GM21423 (cell line): ENCODE measurements at regions not wholly inside any gene's neighbourhood (a gene's known extent, or its start where the extent isn't known, plus 50 kb on each side); places are given as distances from the start of the nearest gene placed in this dataset.

Source experiments
- ATAC-seq: cut with Tn5 transposase; IDR thresholded peaks from one replicate; pipeline ENCODE4 v1.9.1; 2021; ENCODE audit warnings: mild to moderate bottlenecking, moderate library complexity; ENCODE audit not compliant: unreplicated experiment

DNA sequence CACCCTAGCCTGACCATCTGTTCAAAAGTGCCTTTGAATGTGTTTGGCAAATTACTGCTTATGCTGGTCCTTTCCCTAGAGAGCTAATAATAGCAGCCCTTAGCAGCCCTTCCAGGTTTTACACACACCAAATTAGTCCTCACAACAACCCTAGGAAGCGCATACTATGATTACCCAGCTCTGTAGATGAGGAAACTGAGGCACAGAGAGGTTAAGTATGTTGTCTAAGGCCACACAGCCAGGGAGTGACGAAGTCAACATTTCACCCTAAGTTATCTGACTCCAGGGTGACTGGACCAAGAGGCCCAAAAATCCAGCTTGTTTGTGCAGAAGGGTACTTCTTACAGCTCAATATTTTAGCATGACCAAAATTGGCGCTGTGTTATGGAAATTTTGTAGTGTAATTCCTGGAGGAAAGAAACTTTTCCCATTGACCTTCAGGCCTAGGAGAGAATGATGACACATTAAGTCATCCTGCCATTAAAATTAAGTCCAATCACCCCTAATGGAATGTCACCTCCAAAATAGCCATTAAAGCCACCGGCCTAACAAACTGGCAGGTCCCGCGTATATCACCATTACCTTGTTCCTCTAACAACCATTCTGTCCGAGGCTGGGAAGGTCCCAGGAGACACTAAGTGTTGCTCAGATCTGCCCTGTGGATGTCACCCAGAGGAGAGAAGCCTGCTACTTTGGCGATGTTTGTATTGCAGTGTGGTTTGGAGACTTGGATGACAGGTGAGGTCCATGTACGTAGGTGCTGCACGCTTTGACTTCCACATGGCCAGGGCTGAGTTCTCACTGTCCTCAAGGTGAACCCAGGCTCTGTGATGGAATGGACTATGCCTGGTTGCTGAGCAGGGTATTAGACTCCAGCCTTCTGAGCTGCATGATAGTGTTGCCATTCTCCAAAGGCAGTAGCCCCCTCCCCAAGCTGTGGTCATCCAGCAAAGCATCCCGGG is 258.3 kb downstream of the TOMM20 start:
- no peak for ATAC-seq

DNA sequence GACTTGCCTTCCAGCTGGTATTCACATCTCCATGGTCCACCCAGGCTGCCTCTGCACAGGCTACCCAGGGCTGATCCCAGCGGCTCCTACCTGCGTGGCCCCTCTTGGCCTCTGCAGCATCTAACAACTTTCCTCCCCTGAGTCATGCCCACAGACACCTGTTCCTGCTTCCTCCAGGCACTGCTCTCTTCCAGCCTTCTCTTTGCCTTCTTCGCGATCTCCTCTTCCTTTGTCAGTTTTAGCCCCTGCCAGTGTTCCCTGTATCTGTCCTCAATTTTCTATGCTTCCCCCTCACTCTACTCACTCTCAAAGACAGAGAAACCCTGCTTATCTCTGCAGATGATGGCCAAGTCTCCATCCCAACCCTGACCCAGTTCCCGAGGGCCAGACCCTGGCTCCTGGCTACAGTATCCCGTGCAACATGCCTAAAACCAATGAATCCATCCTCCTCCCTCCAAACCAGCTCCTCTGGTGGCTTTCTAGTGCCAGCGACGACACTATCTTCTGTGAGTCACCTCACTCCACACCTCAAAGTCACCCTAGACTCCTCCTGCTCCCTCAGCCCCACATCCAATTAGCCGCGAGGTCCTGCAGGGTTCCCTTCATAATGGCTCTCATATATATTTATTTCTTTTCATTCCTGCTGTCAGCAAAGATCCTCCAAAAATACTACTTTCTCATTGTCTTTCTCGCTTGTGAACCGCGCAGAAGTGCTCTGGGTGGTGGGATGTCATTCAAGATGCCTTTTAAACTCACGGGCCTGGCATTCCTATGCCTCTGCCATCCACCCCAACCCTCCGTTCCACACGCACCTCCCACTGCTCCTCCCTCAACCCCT is 259.2 kb downstream of the TOMM20 start:
- no peak for ATAC-seq

DNA sequence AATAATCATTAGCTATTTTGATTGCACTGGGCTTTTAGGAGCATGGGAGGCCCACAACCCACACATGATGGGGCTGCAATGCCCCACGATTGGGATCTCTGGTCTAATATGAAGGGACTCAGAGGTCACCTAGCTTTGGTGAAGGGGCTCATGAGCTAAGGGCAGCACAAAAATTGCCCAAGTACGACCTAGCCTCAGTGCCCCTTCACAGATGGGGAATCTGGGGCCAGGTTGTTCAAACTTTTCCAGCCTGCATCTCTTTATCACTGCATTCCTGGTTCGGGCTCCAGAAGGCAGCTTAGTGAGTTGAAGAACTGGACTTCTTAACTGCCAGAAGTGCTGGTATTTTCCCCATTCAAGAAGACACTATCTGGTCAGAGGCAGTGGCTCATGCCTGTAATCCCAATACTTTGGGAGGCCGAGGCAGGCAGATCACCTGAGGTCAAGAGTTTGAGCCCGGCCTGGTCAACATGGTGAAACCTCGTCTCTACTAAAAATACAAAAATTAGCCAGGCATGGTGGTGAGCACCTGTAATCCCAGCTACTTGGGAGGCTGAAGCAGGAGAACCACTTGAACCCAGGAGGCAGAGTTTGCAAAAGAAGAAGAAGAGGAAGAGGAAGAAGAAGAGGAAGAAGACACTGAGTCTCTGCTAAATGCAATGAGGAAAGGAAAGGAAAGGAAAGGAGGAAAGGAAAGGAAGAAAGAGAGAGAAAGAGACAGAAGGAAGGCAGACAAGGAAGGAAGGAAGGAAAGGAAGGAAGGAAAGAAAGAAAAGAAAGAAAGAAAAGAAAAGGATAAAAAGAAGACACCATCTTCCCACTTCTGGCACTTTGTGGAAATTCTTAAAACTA is 258.5 kb upstream of the IRF2BP2 start:
- ATAC-seq, result no peak

DNA sequence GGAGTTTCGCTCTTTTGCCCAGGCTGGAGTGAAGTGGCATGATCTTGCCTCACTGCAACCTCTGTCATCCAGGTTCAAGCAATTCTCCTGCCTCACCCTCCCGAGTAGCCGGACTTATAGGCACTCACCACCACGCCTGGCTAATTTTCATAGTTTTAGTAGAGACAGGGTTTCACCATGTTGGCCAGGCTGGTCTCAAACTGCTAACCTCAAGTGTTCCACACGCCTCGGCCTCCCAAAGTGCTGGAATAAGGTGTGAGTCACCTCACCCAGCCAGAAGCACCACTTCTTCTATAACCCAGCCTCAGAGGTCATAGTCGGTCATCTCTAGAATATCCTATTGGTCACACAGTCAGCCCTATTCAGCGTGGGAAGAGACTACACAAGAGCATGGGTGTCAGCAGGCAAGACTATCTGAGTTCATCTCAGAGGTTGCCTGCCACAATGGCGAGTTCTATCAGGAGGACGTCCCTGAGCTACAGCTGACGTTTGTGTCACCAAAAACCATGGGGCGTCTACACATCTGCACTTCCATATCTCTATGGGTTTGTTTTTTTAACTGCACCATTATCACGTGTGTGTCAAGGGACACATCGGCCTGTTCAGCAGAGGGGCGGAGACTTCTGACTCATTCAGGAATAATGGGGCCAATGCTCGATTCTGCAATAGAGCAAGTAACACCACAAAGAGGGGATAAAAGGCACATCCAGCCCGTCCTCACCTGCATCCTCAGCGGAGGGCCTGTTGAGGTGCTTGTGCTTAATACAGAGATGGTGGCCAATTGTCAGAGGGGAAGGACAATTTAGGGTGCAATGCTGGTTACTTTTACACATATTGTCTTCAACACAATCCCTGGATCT is 256.3 kb upstream of the IRF2BP2 start:
- ATAC-seq, result no peak

DNA sequence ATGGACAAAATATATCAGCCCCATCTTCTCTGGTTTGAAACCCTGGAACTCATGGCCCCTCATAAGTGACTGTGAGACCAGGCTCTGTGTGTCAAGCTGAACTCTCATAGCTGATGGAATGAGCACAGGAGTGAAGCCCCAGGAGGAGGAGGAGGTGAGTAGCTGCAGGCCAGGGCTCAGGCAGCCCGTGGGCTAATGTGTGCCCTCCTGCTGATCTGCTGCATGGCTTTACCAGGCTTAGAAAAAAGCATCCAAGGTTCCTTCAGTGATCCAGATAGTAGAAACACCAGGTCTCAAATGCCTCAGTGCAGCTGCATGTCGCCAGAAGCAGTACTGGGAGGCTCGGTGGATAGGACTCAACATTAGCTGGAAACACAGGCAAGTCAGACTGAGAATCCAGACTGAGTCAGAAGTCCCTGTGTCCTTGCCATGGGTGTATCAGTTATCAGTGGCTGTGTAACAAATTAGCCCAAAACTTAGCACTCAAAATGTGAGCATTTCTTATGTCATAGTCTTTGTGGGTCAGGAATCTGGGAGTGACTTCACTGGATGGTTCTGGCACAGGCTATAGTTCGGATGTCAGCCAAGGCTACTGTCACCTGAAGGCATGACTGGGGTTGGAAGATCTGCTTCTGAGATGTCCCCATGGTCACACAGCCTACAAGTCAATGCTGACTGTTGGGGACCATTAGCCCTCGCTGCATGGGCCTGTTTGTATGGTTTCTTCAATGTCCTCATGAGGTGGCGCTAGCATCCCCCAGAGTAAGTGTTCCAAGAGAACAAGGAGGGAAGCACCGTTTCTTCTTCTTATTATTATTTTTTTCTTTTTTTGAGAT is 255.4 kb upstream of the IRF2BP2 start:
- ATAC-seq, result no peak

DNA sequence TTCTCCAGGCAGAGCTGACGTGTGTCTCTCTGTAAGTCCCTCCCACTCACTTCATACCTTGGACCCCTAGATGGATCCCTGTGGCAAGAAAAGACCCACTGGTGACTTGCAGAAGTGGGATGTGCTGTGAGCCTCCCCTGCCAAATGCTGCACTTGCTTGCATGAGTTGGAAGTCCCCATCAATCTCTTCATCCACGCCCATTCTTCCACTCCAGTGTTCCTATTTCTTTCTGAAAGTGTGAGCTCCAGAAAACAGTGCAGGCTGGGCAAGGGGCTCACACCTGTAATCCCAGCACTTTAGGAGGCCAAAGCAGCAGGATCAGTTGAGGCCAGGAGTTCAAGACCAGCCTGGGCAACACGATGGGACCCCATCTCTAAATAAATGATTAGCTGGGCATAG is 254.1 kb upstream of the IRF2BP2 start:
- no peak for ATAC-seq

DNA sequence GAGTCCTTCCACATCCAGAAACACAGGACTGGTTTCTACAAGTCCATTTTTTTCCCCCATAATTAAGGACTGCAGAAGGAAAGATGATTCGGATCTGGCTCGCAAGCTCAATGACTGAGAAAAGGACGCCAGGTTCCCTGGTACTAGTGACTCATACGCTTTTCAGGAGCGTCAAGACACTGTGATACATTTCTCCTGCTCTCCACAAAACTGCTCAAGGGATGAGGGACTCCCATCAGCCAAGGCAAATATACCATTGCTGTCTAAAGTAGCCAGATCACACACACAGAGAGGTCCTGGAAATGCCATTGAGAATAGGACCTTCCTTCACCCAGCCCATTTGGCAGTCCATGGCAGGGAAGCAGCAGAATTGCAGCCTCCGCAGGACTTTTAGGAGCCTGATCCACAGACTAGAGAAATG is 253.6 kb upstream of the IRF2BP2 start:
- no peak for ATAC-seq

DNA sequence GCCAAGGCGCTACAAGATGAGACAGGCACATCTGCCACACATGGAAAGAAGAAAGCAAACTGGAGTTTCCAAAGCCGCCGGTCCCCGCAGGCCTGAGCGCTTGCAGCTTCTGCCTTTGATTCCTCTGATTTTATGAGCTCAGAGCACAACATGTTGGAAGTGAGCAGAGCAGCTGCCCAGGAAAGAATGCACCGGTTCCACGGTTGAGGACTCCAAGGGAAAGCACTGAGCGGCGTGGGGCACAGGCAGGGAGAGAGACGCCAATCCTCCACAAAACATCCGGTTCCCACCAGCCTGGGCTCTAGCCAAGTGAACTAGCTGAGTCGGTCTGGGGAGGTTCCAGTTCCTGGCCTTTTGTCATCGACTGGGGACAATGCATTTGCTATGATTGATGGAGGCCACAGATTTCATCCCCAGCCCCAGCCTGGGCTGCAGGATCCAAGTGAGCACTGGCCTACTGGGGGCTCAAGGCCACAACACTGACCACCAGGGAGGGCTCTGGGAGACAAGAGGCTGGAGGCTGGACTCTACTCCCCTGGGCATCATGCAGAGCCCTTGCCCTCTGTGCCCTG is 253.1 kb upstream of the IRF2BP2 start:
- no peak for ATAC-seq

DNA sequence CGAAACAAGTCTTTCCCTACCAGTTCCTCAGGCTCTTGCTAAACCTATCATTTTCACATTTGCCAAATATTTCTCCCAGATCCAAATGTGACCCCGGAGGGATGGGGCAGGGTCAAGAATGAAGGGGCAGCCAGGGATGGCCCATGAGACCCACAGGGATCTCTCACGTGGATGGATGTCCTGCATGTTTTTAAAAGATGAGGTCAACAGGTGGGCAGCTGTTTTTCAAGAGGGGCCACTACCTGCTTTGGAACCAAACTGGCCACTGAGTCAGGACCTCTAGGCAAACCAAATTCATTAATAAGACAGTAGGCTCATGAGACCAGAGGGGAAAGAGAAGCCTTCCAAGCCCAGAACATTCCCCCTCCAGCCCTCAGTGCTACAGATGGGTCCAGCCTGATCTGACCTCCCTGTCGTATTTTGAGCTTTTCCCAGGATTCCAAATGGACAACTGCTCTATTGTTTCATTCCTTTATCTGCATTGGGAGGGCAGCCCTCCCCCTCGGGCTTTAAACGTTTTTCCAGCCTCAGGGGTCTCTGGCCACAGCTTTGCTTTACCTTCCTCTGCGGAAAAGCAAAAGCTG is 252.5 kb upstream of the IRF2BP2 start:
- ATAC-seq, result no peak

DNA sequence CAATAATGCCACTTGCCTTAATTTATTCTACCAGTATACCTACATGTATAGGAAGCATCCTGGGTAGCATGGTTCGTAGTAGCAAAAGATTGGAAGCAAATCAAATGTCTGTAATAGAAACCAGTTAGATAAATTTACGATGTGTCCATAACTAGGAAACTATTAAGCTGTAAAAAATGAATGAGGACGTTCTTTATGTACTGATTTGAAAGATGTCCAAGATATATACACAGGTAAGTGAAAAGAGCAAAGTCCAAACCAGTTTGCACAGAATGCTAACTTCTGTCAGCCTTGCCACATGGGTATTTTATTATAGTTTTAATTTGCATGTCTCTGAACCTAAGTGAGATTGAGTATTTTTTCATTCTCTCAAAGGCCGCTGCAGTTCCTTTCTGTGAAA is 251.8 kb upstream of the IRF2BP2 start:
- ATAC-seq, result no peak

DNA sequence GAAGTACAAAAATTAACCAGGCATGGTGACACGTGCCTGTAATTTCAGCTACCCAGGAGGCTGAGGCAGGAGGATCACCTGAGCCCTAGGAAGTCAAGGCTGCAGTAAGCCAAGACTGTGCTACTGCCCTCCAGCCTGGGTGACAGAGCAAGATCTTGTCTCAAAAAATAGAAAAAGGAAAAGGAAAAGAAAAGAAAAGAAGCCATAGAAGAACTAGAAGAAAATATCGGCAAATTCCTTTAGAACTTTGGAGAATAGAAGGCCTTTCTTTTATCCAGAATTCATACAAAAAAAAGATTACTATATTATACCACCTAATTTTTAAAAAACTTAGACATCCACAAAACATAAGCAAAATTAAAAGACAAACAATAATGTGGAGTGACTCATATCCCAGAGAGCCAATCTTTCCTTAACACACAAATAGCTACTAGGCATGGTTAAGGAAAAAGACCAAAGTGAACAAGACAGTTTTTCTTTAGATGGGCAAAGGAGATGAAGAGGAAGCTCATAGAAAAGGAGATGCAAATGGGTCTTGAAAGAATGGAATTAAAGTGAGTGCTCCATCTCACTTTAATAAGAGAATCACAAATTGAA is 251.1 kb upstream of the IRF2BP2 start:
- no peak for ATAC-seq

DNA sequence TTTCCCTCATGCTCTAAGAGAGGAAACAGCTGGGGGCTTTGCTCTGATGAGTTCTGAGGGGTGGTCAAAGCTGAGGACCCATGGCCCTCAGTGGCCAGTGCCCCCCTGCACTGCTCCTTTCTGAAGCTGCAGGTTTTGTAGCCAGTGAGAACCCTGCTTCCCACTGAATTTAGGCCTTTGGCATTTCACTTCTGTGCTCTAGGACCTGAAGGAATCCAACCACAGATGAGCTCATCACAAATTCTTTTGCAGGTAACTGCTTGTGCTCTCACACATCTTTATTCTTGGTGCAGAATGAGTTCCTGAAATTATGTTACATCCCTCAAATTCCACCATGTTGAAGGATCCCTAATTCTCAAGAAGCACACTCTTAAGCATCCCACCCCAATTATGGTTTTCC is 248.7 kb upstream of the IRF2BP2 start:
- no peak for ATAC-seq

DNA sequence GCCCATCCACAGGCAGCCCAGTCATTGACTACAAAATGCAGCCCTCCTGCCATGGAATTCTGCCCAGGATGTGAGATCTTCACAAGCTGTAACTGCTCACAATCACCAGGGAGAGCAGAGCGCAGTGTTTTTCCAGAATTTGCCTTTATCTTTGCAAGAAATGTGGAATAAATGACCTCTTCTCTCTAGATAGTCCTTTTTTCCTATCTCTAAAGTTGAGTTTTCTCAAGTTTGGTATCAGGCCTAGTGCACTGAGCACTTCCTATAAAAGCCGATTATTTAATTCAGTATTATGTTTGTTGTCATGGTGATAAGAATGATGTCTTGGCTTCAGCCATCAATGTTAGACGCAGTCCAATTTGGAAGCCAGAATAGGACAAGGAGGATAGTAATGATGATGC is 246.9 kb upstream of the IRF2BP2 start:
- ATAC-seq, result no peak

DNA sequence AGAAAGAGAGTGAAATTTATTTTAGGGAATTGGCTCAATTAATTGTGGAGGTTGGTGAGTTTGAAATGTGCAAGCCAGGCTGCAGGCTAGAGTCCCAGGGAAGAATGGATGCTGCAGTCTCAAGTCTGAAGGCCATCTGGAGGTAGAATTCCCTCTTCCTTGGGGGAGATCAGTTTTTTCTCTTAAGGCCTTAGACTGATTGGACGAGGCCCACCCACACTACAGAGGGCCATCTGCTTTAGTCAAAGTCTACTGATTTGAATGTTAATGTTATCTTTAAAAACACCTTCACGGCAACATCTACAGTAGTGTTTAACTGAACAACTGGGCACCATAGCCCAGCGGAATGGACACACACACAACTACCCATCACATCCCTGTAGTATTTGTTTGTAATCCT is 245.9 kb upstream of the IRF2BP2 start:
- no peak for ATAC-seq

DNA sequence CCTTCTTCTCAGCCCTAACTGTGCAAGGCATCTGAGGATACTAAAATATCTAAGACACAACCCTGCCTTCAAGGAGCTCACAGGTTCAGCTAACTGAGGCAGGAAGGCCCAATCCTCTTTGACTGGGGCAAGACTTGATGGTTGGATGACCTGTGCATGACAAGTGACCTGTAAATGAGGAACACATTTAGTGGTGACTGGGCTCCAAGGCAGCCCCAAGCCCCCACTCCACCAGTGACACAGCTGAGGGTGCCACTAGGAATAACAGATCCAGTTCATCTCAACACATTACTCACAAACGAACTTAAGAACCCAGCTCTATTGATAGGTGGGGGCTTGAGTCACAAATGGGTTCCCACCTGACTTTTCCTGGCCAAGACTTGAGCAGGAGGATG is 244.7 kb upstream of the IRF2BP2 start:
- no peak for ATAC-seq

DNA sequence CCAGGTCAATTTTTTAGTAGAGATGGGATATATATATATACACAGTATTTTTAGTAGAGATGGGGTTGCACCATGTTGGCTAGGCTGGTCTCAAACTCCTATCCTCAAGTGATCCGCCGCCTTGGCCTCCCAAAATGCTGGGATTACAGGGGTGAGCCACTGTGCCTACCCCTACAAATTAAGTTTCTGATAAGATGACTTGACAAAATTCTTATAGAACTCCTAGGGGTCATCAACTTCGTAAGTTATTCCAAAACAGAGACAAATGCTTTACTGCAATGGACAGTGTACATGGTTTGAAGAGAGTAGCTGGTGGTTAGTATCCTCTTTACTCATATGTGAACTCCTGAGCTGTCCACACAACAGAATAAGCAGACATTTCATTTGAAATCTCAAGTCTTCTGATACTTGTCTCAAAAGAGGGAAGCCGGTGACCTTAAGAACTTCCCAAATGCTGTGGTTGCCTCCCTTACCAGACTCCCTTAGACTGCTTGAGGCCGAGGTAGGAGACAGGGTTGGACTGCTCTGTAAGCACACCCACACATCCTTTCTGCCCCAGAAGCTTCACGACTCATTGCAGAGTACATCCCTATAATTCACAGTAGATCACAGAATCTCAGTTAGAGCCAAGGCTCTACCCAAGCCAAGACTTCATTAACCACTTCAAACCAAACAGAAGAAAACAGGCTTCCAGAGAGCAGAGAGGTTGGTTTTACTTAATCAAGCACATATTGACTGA is 244.1 kb upstream of the IRF2BP2 start:
- no peak for ATAC-seq

DNA sequence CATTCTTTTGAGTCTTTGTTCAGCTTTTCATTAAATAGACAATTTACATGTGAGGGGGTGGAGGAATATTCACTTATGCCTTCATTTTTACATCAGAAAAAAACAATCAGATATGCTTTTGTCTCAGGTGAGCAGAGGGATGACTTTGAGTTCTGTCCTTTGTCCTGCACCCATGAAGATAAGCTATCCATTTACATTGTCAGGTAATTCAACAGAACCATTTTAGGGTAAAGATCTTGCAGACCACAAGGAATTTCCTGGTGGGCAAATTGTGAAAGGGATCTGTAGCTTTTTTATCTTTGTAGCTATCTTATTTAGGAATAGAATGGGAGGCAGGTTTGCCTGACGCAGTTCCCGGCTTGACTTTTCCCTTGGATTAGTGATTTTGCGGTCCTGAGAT is 242.7 kb upstream of the IRF2BP2 start:
- ATAC-seq, result no peak
